ENCODE measurements at regions not wholly inside any gene's neighbourhood (a gene's known extent, or its start where the extent isn't known, plus 50 kb on each side); places are given as distances from the start of the nearest gene placed in this dataset.

- no peak overlapping the region for H3K23ac ChIP-seq (ENCODE audit: low read depth, low read length)
- no peak overlapping the region for H4K91ac ChIP-seq (ENCODE audit: insufficient read depth, low read depth, low read length)
- H3K18ac ChIP-seq (ENCODE audit: low read depth, low read length), result no peak overlapping the region
- no peak overlapping the region for H3K27ac ChIP-seq (ENCODE audit: insufficient read depth, low read length)
- no peaks in the 10 kb centered on the region for H3K9me1 ChIP-seq (ENCODE audit: insufficient read depth, low read length)
- ChIA-PET CTCF (no interaction called here), POLR2A (ENCODE audit: unreplicated experiment) (no interaction called here)
- intact Hi-C loops (cut with micrococcal nuclease), result no loop called here
- no peak overlapping the region for H2AK9ac ChIP-seq (replicated peaks; ENCODE audit: low read depth, low read length, poor library complexity)
- no peak overlapping the region for H2BK15ac ChIP-seq (ENCODE audit: low read depth, low read length)
- in situ Hi-C loops (cut with MboI; ENCODE audit: low sequenced_read_pairs), result loop anchor here (10.0 kb wide), 1 partner anchor 62 kb away; no protein-coding TSS in a partner anchor
- H3K4ac ChIP-seq (ENCODE audit: low read depth, low read length), result no peak overlapping the region
- no peak overlapping the region for H3K56ac ChIP-seq (ENCODE audit: extremely low read depth, insufficient read depth, low read length)
- no peak overlapping the region for H4K8ac ChIP-seq (ENCODE audit: low read depth in 2 of 2, low read length in 2 of 2)
- H3K4me3 ChIP-seq (ENCODE audit: insufficient read depth, low read depth, low read length), result no peak overlapping the region
- H2AK5ac ChIP-seq (ENCODE audit: low read depth, low read length), result no peak overlapping the region
- H3K4me1 ChIP-seq (ENCODE audit: control insufficient read depth, insufficient read depth, low read length), result no peaks in the 10 kb centered on the region
- ATAC-seq (ENCODE audit: low read depth) (no peak), DNase-seq (no peak)
- no peak overlapping the region for H2BK5ac ChIP-seq (ENCODE audit: low read depth, low read length, poor library complexity, severe bottlenecking)
- H3K9ac ChIP-seq (ENCODE audit: low read depth, low read length), result no peak overlapping the region
- H3K14ac ChIP-seq (replicated peaks; ENCODE audit: low read depth, low read length), result no peak overlapping the region
- H2AFZ ChIP-seq (replicated peaks; ENCODE audit: low read length, poor library complexity), result no peak overlapping the region
- H4K5ac ChIP-seq (ENCODE audit: low read depth, low read length), result no peak overlapping the region
- H3K27me3 ChIP-seq (ENCODE audit: control insufficient read depth, insufficient read depth, low read length), result peaks cover 5% of the 10 kb centered on the region; the same call in 1 of the 2 replicates
- no peaks in the 10 kb centered on the region for H3K9me3 ChIP-seq (ENCODE audit: control insufficient read depth, insufficient read depth, low read length)
- no peaks in the 10 kb centered on the region for H4K20me1 ChIP-seq (ENCODE audit: insufficient read depth, low read length)
- BruUV-seq (replicated peaks), result no TSS peak
- H3K4me2 ChIP-seq (ENCODE audit: low read depth, low read length), result no peak overlapping the region
- TF ChIP-seq SMC3 (IDR thresholded peaks at IDR 0.05; ENCODE audit: low read depth, low read length) (no peak), MAZ (IDR thresholded peaks at IDR 0.05; ENCODE audit: borderline replicate concordance, low read depth, low read length) (no peak), CHD1 (IDR thresholded peaks at IDR 0.05; ENCODE audit: low read depth, low read length) (no peak), RCOR1 (IDR thresholded peaks at IDR 0.05; ENCODE audit: insufficient replicate concordance, low read length) (no peak), CEBPB (IDR thresholded peaks at IDR 0.05; ENCODE audit: low read depth, low read length) (no peak), RAD21 (IDR thresholded peaks at IDR 0.05; ENCODE audit: low read length) (no peak), FOS (IDR thresholded peaks at IDR 0.05; ENCODE audit: low read depth, low read length) (no peak), POLR2A (IDR thresholded peaks at IDR 0.05; ENCODE audit: low read depth, low read length) (no peak), MAFK (IDR thresholded peaks at IDR 0.05; ENCODE audit: low read depth, low read length) (no peak), NFE2L2 (IDR thresholded peaks at IDR 0.05; ENCODE audit: low read depth, low read length) (no peak), MXI1 (IDR thresholded peaks at IDR 0.05; ENCODE audit: borderline replicate concordance, low read depth, low read length) (no peak), BHLHE40 (IDR thresholded peaks at IDR 0.05; ENCODE audit: low read depth, low read length) (no peak), RFX5 (IDR thresholded peaks at IDR 0.05; ENCODE audit: low read depth, low read length) (no peak)
- TF ChIP-seq, protein P1, sequence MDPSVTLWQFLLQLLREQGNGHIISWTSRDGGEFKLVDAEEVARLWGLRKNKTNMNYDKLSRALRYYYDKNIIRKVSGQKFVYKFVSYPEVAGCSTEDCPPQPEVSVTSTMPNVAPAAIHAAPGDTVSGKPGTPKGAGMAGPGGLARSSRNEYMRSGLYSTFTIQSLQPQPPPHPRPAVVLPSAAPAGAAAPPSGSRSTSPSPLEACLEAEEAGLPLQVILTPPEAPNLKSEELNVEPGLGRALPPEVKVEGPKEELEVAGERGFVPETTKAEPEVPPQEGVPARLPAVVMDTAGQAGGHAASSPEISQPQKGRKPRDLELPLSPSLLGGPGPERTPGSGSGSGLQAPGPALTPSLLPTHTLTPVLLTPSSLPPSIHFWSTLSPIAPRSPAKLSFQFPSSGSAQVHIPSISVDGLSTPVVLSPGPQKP (IDR thresholded peaks at IDR 0.05; ENCODE audit: borderline replicate concordance, low read depth, low read length), result no peak
- TF ChIP-seq, protein P2, sequence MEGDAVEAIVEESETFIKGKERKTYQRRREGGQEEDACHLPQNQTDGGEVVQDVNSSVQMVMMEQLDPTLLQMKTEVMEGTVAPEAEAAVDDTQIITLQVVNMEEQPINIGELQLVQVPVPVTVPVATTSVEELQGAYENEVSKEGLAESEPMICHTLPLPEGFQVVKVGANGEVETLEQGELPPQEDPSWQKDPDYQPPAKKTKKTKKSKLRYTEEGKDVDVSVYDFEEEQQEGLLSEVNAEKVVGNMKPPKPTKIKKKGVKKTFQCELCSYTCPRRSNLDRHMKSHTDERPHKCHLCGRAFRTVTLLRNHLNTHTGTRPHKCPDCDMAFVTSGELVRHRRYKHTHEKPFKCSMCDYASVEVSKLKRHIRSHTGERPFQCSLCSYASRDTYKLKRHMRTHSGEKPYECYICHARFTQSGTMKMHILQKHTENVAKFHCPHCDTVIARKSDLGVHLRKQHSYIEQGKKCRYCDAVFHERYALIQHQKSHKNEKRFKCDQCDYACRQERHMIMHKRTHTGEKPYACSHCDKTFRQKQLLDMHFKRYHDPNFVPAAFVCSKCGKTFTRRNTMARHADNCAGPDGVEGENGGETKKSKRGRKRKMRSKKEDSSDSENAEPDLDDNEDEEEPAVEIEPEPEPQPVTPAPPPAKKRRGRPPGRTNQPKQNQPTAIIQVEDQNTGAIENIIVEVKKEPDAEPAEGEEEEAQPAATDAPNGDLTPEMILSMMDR (conservative IDR thresholded peaks at IDR 0.05; ENCODE audit: low read depth, low read length), result no peak
- TF ChIP-seq, protein P3, sequence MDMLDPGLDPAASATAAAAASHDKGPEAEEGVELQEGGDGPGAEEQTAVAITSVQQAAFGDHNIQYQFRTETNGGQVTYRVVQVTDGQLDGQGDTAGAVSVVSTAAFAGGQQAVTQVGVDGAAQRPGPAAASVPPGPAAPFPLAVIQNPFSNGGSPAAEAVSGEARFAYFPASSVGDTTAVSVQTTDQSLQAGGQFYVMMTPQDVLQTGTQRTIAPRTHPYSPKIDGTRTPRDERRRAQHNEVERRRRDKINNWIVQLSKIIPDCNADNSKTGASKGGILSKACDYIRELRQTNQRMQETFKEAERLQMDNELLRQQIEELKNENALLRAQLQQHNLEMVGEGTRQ (IDR thresholded peaks at IDR 0.05; ENCODE audit: low read depth, low read length), result no peak
- H3K36me3 ChIP-seq (ENCODE audit: control insufficient read depth, insufficient read depth, low read length), result no peaks in the 10 kb centered on the region
- dilution Hi-C loops (cut with HindIII; ENCODE audit: low sequenced_read_pairs, unreplicated experiment), result no loop called here
- no peak overlapping the region for H2BK120ac ChIP-seq (ENCODE audit: low read depth, low read length)
- H3K79me1 ChIP-seq (ENCODE audit: low read depth in 1 of 2, low read length in 2 of 2), result no peaks in the 10 kb centered on the region
- WGBS, 2 experiments (ENCODE audit: extremely low coverage in 2 of 2, insufficient read length in 1 of 2), result no CpG with 5 or more reads among the region's 6 CpGs
- no peak overlapping the region for H2BK20ac ChIP-seq (ENCODE audit: low read depth, low read length)
Observed at GRCh38 chr18:22026889-22027288, 142.5 kb upstream of the GATA6 start.

All from IMR-90 (cell line).